NCI-H748 (cell line): ENCODE measurements at regions not wholly inside any gene's neighbourhood (a gene's known extent, or its start where the extent isn't known, plus 50 kb on each side); places are given as distances from the start of the nearest gene placed in this dataset.

Experiments
- DNase-seq: peaks from one replicate; lab custom pipeline; 2025; ENCODE audit not compliant: unreplicated experiment; lab: John Stamatoyannopoulos, UW

DNA sequence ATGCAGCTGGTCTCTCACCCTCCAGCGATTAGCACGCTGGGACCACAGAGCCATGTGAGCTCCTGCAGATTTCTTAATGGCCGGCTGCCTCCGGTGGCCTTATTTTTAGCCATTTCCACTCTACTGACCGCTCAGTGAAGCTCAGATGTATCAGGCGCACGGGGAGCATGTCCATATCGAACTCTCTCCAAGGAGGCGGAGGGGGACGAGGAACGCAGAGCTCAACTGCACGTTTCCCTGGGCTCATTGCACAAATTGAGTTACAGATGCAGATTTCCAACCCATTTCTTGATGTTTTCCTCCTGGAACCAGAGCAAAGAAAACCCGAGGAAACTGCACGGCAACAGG is 207.1 kb downstream of the CTTN start:
- no peak for DNase-seq

DNA sequence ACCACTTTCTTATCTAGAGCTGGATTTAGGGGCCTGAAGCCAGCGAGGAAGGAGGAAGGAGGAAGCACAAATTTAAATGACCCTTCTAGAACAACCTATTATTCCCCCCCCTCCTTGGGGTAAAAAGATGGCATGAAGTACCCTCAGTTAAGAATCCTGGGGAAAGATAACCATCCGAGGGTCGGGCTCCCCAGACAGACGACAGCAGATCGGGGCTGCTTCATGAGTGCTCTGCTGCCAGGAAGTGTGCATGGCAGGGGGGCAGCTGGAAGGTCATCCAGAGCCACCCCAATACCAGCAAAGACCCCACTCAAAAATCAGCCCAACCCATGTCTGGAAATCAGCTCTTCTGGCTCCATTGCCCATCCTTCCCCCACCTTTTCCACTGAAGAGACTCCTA is 207.5 kb downstream of the CTTN start:
- DNase-seq: no peak

DNA sequence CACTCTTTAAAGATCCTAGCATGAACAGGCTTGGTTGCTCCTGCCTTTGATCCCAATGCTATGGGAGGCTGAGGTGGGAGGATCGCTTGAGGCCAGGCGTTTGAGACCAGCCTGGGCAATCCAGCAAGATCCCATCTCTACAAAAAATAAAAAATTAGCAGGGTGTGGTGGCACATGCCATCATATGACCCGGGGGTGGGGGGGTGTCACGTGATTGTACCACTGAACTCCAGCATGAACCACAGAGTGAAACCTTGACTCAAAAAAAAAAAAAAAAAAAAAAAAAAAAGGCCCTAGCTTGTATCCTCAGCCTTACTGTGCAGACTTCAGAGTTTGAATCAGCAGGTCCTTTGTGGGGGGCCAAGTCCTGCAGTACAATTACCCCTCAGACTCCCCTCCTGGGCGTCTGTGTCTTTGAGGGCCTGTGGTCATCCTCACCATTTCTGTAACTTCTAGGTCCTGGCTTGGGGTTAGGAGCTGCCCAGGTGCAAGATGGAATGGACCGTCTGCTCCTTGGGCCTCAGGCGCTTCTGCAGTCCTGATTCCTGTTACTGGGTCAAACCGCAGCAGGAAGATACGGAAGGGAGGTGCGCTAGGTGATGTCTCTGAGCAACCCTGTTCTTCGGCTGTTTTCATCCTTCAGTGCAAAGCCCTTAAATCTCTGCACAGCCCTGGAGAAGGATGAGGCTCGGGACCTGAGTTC is 208.1 kb downstream of the CTTN start:
- DNase-seq: no peak

DNA sequence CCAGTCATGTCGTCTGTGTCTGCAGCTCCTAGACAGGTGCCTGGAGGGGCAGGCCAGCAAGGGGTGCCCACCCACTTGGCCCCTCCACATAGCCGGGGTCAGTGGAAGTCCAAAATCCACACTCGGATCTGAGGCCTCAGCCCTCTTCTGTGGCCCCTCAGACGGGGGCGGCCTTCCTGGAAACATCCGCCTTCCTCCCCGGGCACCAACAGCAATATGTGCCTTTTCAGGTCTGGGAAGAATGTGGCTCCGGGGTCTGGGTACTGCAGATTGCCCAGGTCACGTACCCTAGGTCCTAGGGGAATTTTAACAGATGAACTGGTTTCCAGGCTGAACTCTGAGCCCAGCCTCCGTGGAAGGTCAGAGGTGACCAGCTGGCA is 208.6 kb downstream of the CTTN start:
- DNase-seq: no peak

DNA sequence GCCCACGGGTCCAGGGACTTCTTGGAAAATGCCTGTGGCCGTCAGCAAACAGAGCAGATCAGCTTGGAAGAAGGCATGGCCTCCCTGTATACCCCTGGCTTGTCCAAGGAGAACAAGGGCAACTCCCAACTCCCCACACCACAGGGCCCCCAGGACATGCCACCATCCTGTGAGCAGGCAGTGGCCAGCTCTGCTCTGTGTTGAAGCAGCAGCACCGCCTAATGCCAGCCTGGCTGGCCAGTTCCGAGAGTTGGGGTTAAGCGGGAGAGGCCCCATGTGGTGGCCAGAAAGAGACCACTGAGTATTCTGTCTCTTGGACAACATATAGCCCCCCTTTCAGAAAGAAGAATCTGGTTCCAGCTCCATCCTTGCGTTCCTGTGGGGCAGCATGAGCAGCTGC is 209.2 kb downstream of the CTTN start:
- DNase-seq: no peak

DNA sequence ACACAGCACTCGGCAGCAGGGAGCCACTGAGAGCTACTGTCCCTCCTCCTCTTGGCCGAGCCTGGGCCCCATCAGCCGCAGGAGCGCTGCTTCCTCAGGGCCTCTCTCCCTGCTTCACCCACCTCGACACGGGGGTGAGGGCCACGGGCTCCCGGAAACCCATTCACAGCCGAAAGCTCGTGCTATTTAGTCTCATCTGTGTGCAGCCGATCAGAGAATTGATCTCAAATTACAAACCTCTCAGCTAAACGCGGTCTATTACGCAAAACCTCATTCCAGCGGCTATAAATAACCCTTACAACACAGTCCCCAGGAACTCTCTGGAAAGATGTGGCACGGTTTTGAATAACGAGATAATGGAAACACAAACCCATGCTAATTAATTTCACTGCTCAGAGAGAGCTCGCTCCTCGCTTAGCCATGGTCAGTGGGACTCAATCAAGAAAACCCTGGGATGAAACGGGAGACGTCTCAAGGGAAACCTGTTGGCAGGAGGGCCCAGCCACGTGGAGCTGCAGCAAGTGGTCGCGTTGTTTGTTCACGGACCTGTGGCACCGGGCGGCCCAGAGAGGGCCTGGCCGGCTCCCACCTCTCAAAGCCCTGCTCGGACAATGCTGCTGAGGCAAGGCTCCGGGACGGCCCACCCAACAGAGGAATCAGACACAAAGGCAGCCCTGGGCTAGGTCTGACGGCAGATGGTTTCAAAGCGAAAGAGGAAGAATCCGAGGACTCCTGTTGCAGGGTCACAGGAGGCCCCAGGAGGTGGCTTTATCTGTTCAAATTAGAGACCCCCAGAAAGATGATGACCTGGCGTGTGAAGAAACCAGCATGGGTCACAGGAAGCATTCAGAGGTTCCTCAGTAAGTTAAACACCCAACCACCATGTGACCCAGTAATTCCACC is 210.5 kb downstream of the CTTN start:
- DNase-seq: no peak

DNA sequence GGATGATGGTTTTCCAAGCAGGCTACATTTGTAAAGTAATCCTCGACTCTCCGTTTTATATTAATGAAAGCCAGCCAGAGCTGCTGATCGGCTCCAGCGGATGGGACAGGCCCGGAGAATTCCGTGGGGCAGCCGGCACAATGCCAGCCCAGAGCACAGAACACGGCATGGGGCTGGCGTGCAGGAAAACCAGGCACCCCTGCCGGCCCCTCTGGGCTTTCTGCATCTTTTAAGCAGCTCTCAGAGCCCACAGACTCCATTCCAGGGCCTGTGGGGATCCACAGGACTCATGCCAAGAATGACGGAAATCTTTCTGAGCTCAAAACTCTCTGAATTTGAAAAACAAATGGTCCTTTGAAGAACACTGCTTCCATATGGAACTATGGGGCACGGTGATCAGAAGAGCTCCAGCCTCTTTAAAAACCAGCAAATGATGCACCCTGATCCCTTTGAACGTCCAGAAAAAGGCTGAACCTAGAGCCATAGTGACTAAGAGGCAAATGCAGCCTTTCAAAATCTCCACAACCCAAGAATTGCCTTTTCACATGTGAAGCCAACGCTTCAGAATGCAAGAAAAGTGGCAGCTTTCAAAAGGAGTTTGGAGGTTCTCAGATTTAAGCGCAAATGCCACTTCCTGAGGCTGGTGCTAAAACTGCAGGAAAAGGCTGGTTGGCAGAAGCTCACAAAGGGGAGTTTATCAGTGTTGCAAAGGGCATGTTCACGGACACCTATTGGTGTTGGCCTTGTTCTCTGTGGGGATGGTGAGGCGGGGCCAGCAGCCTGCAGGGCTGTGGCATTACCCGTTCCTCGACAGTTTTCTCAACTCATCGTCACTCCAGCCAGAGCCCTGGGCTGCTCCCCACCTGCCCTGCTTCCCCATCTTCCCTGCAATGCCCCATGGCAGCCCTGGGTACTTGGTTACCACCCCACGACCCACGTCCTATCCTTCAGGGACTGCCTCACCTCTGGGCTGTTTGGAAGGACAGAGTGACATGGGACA is 212.5 kb downstream of the CTTN start:
- no peak for DNase-seq

DNA sequence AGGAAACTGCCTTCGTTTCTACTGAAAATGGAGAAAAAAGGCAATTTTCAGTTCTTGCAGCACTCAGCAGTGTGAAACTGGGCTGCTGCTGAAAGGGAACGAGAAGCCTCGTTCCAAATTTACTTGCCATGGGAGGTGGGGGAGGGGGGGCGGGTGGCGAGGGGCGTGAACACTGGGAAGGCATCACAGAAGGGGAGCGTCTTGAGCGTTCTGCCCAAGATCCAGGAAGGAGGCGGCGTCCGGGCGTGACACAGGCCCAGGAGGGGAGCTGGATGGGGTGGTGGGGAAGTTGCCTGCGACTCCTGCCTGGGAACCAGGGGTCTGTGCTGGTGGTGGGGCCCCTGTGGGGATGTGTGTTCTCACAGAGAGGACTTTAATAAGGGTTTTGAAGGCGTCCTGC is 213.5 kb downstream of the CTTN start:
- no peak for DNase-seq

DNA sequence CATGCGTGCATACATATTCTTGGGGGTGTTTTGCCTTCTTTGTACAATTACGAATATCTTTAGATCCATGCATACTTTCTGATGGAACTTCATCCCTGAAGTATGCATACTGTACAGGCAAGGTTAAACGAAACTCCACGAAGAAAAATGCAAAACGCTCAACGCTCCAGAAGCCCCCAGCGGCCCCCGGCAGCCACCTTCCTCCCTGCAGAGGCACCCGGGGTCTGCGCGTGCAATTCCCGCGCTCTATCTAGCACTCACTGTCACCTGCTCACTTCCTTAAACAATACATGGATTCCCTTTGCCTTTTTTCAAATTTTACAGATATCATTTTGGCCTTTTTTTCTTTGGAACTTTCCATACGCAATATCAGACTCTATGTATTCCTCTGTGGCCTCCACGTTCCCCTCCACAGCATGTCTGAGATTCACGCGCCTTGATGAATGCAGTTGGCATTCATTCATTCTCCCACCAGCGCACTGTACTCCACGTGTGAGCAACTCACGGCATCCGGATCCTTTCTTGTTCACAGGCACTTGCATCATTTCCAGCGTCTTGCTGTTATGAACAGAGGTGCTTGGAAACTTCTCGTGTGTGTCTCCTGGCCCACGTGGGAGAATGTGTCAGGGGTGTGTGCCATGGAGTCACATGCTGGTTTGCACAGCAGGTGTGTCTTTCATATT is 214.3 kb downstream of the CTTN start:
- DNase-seq: no peak

DNA sequence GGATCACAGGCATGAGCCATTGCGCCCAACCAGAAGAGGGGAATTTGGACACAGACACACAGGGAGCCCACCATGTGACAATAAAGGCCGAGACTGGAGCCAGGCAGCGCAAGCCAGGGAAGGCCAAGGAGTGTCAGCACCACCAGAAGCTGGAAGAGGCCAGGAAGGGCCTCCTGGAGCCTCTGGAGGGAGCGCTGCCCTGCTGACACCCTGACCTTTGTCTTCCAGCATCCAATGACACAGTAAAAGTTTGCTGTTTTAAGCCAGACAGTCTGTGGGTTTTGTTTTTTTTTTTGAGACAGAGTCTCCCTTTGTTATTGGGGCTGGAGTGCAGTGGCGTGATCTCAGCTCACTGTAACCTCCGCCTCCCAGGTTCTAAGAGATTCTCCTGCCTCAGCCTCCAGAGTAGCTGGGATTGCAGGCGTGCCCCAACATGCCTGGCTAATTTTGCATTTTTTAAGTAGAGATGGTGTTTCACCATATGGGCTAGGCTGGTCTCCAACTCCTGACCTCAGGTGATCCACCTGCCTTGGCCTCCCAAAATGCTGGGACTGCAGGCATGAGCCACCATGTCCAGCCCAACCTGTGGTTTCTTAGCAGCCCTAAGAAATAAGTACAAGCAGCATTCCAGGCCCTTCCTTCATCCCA is 215.8 kb downstream of the CTTN start:
- no peak for DNase-seq

DNA sequence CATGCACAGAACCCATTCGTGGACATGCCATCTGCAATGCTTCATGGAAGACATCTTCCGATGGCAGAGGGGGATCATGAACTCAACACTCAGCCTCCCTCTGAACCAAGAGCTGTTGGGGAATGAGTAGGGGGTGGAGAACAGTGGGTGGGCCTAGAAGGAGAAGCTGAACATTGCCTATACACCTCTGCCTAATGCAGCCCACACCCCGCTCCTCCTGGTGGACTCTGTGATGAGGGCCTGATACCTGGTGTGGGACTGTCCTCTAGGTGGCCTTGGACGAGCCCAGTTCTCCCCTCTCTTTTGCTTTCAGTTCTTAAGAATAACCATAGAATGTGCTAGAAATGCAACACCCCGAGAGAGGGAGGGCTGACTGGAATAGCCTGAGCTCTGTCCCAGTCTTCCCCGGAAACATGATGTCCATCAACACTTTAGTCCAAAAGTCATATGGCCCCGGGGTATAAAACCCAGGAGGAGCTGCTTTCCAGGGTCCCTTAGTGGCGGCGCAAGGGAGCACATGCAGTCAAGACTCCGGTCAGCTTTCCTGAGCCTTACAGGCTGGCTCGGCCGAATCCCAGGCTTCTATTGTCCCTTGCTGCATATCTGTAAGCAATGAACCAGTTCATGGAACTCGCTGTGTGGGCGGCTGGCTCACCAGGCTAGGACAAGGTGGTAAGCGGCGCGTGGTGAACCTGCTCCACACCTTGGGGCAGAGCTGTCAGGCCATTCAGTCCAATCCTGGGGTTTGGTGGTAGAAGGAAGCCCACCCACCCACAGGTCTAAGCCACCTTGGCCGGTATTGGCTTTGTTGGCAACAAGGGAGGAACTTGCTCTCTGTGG is 216.9 kb downstream of the CTTN start:
- no peak for DNase-seq

DNA sequence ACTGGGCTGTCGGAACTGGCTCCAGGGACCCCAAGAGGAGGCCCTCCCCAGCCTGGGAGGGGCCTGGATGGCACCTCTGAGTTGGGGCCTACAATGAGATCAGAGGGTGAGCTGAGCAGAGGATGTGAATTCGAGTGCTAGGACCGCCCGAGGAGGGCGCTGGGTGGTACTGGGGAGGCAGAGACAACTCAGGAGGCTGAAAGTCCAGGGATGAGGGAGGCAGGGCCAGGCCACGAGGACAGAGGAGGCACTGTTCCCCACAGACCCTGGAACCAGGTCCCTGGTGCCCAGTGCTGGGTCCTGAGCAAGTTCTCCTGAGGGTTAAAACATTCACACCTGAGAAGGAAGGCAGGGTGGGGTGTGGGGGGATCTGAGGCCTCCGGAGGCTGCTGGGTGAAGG is 218.0 kb downstream of the CTTN start:
- no peak for DNase-seq

DNA sequence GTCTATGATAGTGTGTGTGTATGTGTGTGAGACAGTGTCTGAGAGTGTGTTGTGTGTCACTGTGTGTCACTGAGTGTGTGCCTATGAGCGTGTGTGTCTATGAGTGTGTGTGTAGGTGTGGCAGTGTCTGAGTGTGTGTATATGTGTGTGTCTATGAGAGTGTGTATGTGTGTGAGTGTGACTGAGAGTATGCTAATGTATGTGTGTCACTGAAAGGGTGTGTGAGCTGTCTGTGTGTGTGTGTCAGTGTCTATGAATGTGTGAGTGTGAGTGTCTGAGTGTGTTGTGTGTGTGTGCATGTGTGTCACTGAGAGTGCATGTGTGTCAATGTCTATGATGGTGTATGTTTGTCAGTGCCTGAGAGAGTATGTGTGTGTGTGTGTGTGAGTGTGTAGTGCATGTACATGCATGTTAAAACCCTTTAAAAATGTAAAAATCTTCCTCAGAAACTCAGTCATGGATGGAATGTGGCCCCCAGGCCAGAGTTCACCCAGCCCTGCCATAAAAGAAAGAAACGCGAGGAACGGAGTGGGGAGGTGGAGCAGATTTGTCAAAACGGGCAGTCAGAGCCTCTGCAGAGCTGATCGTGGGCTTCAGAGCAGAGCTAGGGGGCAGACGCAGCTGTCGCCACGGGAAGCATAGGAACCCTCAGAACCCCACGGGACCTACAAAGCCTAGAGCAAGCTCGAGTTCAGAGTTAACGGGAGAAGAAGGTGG is 218.8 kb downstream of the CTTN start:
- no peak for DNase-seq

DNA sequence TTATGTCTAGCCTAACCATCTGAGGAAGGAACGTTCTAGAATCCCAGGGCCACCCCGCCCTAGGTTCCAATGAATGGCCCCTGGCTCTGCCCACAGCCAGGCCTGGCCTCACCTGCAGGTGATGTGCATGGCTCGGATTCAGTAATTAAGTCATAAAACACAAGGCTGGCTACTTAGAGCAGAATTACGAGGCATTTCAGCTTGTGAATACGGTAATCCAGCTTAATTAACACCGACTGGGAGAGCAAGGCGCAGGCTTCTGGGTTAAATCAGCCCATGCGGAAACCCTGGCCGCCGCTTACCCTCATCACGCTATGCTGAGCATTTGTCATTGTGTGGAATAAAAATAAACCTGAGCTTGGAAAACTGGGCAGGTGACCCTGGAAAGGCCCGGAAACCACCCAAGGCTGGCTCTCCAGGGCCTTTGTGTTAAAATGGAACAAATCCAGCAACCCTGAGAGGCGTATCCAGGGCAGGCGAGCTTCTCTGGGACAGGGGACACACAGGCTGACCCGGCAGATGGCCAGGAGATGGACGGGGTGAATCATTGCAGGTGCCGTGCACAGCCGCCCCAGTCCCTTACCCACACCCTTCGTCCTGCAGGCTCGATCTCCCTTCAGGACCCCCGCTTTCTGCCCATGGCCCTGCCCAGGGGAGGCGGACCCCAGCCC is 220.2 kb downstream of the CTTN start:
- DNase-seq: peak; percentile 46

DNA sequence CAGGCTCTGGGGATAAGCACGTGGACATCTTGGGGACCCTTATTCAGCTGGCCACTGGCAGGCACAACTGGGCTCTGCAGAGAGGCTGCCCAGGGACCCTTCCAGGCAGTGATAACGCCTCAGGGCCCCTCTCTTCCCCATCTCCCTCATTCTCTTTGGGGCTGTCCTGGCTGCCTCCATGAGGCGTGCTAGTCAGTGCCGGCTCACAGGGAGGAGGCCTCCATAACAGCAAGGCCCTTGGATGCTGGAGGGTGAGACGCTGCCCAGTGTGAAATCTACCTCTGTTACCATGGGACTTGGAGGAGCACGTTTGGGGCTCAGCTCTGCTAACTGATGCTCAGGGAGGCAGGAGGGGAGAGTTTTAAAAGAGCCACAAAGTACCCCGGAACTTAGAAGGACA is 221.3 kb downstream of the CTTN start:
- no peak for DNase-seq

DNA sequence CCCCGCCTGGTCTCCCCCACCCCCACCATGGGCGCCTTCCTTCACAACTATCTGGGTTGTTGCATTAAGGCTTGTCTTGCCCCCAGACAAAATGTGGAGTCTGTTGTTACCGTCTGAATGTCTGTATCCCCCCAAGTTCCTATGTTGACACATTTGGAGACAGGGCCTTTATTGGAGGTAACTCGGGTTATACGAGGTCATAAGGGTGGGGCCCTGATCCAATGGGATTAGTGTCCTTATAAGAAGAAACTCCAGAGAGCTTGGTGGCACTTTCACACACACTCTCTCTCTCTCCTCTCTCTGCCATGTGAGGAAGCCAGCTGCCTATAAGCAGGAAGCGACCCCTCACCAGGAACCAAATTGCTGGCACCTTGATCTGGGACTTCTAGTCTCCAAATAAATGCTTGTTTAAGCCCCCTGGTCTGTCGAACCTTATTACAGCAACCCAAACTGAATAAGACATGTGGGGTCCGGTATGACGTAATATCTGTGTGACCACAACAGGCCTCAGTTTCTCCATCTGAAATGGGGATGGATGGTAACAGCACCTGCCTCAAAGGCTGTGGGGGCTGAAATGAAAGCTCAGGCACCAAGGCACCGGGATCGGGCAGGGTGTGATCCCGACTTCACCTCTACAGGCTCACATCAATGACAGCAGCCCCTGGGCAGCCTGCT is 222.3 kb downstream of the CTTN start:
- no peak for DNase-seq

DNA sequence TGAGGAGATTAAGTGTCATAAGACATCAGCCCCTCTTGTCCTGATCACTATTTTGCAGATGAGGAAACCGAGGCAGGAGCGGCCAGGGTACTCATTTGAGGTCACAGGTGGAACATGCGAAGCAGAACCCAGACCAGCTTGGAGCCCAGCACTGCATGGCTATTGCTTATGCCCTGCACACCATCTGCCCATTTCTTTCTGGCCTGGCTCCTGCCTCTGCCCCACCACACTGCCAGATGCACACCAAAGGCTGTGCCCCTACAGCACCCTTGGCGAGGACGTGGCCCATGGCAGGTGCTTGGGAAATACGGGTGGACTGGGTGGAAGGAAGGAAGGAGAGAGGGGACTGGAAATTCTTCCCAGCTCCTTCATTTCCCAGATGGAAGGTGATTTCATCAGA is 222.9 kb downstream of the CTTN start:
- no peak for DNase-seq

DNA sequence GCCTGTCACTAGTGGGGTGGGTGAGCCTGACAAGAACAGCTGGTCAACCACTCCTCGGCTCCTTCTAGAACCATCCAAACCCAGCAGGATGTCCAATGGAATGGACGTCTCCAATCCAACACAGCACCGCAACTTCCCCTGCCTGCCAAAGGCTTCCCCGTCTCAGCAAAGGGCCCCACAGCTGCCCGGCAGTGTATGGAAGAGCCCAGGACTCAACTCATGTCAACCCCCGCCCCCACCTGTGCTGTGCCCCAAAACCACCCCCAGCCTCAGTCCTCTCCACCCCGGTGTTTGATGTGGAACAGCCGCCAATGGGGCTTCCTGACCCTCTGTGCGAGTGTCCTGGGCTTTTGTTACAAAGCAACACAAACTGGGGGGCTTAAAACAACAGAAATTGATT is 223.8 kb downstream of the CTTN start:
- DNase-seq: no peak
